ENCODE measurements at regions not wholly inside any gene's neighbourhood (a gene's known extent, or its start where the extent isn't known, plus 50 kb on each side); places are given as distances from the start of the nearest gene placed in this dataset.

- TF ChIP-seq CTCF (IDR thresholded peaks at IDR 0.05 in 8 of 11, conservative IDR thresholded peaks at IDR 0.05 in 3 of 11): no peak
- no peak for TF ChIP-seq POLR2AphosphoS5 (IDR thresholded peaks at IDR 0.05)
Measured at GRCh38 chr5:15056988-15057592, 185.5 kb upstream of the ANKH start.

Measured in spleen (tissue), 7 donors.